GM12892 (cell line): ENCODE measurements at regions not wholly inside any gene's neighbourhood (a gene's known extent, or its start where the extent isn't known, plus 50 kb on each side); places are given as distances from the start of the nearest gene placed in this dataset.

Experiments used
- POLR2A ChIP-seq: IDR thresholded peaks from 2 replicates; pipeline ENCODE4 v1.6.1; 2011; ENCODE audit warnings: low read depth, low read length, control low read depth
- TAF1 ChIP-seq: IDR thresholded peaks from 2 replicates; pipeline ENCODE4 v1.6.1; 2011; ENCODE audit warnings: low read depth, mild to moderate bottlenecking, control low read depth, low read length, borderline replicate concordance

- no peak for TF ChIP-seq POLR2A
- TF ChIP-seq TAF1 = no peak
Measured at GRCh38 chr9:78986446-78986845, 585.3 kb upstream of the TLE4 start.
